Esophagus (tissue), 2 donors: ENCODE measurements at regions not wholly inside any gene's neighbourhood (a gene's known extent, or its start where the extent isn't known, plus 50 kb on each side); places are given as distances from the start of the nearest gene placed in this dataset.
"Not testable (repeated sequence)": the region's sequence is repeated elsewhere in the genome, so short reads cannot be mapped to it uniquely, and the experiment has no call there.

Experiments
- H3K27ac ChIP-seq, 2 donors: one replicate each; pipeline ENCODE4 v1.5.1; 2013; ENCODE audit warnings: low read depth in 2 of 2, mild to moderate bottlenecking in 2 of 2, inconsistent platforms in 1 of 2, low read length in 1 of 2, moderate library complexity in 1 of 2
- H3K27me3 ChIP-seq, 2 donors: one replicate each; pipeline ENCODE4 v1.6.1; 2013; ENCODE audit warnings: low read length in 2 of 2, control low read depth in 1 of 2, mild to moderate bottlenecking in 1 of 2; ENCODE audit not compliant: insufficient read depth in 2 of 2, control insufficient read depth in 1 of 2
- H3K36me3 ChIP-seq, 2 donors: one replicate each; pipeline ENCODE4 v1.6.1; 2013; ENCODE audit warnings: low read length in 1 of 2; ENCODE audit not compliant: control insufficient read depth in 2 of 2, insufficient read depth in 2 of 2
- H3K4me1 ChIP-seq, 2 donors: one replicate each; pipeline ENCODE4 v1.6.1; 2013; ENCODE audit warnings: low read length in 1 of 2; ENCODE audit not compliant: control insufficient read depth in 2 of 2, insufficient read depth in 2 of 2
- H3K4me3 ChIP-seq, 2 donors: one replicate each; pipeline ENCODE4 v1.5.1; 2013; ENCODE audit warnings: low read length in 2 of 2, mild to moderate bottlenecking in 2 of 2, low read depth in 1 of 2, moderate library complexity in 1 of 2
- H3K9me3 ChIP-seq, 2 donors: one replicate each; pipeline ENCODE4 v1.6.1; 2013; ENCODE audit warnings: mild to moderate bottlenecking in 2 of 2, low read depth in 1 of 2, low read length in 1 of 2, moderate library complexity in 1 of 2; ENCODE audit not compliant: control insufficient read depth in 2 of 2, insufficient read depth in 1 of 2
- WGBS, 2 donors: extraction: QIAGEN DNeasy Blood & Tissue Kit; methylation state at CpG; one replicate each; pipeline ENCODE4 v1.1.7; 2013; 5-methylcytosine and 5-hydroxymethylcytosine counted together
- donor health status: healthy with polysubstance abuse.
- donor health status: Bipolar disorder and iron deficiency.

- Histone ChIP-seq H3K27me3 (peaks cover 10 to 13% of the 10 kb centered on the region in 2 donors), H3K4me3 (peak overlapping the region in 1 of 2 donors; percentile 16), H3K36me3 (no peaks in the 10 kb centered on the region), H3K4me1 (peaks cover 2 to 5% of the 10 kb centered on the region in 2 donors), H3K9me3 (peaks cover 2 to 5% of the 10 kb centered on the region in 2 donors), H3K27ac (no peak overlapping the region)
- WGBS, 2 donors, result 11% methylated on average over 58 of the region's 58 CpGs
These were observed 99.5 kb downstream of the PRKAB2 start for GRCh38 chr1:147072482-147073432.

GRCh38 chr1:147071142-147071541 is 101.1 kb downstream of the PRKAB2 start:
- Histone ChIP-seq H3K4me1 (peaks cover 2 to 5% of the 10 kb centered on the region in 2 donors), H3K36me3 (no peaks in the 10 kb centered on the region), H3K9me3 (peaks cover 0 to 2% of the 10 kb centered on the region in 2 donors), H3K27ac (no peak overlapping the region), H3K4me3 (no peak overlapping the region), H3K27me3 (peaks cover 2 to 10% of the 10 kb centered on the region in 2 donors)
- WGBS, 2 donors, result 89 to 100% methylated on average over 1 of the region's 1 CpG

GRCh38 chr1:147062956-147063355 is 109.3 kb downstream of the PRKAB2 start:
- no peak overlapping the region for H3K27ac ChIP-seq
- no peaks in the 10 kb centered on the region for H3K9me3 ChIP-seq
- H3K4me3 ChIP-seq, result no peak overlapping the region
- H3K4me1 ChIP-seq, result no peaks in the 10 kb centered on the region
- no peaks in the 10 kb centered on the region for H3K36me3 ChIP-seq
- H3K27me3 ChIP-seq, result no peaks in the 10 kb centered on the region
- WGBS, 2 donors, result 63 to 84% methylated on average over 2 of the region's 2 CpGs

GRCh38 chr1:147061880-147062279 is 110.4 kb downstream of the PRKAB2 start:
- not testable (repeated sequence) for H3K9me3 ChIP-seq, H3K4me1 ChIP-seq, H3K27me3 ChIP-seq, H3K4me3 ChIP-seq, H3K27ac ChIP-seq, H3K36me3 ChIP-seq
- WGBS, 2 donors, result 89 to 93% methylated on average over 18 to 21 of the region's 21 CpGs

GRCh38 chr1:147053269-147053668 is 115.1 kb downstream of the NBPF12 start:
- H3K4me1 ChIP-seq, result no peaks in the 10 kb centered on the region
- H3K27ac ChIP-seq, result no peak overlapping the region
- H3K27me3 ChIP-seq, result peaks cover 0 to 2% of the 10 kb centered on the region in 2 donors
- WGBS, 2 donors, result 81 to 83% methylated on average over 5 of the region's 5 CpGs
- H3K9me3 ChIP-seq, result no peaks in the 10 kb centered on the region
- H3K4me3 ChIP-seq, result no peak overlapping the region
- no peaks in the 10 kb centered on the region for H3K36me3 ChIP-seq

- WGBS, 2 donors, result 83 to 87% methylated on average over 5 of the region's 5 CpGs
- Histone ChIP-seq H3K4me3 (no peak overlapping the region), H3K9me3 (no peaks in the 10 kb centered on the region), H3K27ac (no peak overlapping the region), H3K4me1 (no peaks in the 10 kb centered on the region), H3K36me3 (no peaks in the 10 kb centered on the region), H3K27me3 (peaks cover 0 to 2% of the 10 kb centered on the region in 2 donors)
These were observed 114.6 kb downstream of the NBPF12 start for GRCh38 chr1:147052677-147053076.

- Histone ChIP-seq H3K27me3 (peaks cover 0 to 2% of the 10 kb centered on the region in 2 donors), H3K9me3 (no peaks in the 10 kb centered on the region), H3K36me3 (no peaks in the 10 kb centered on the region), H3K4me3 (no peak overlapping the region), H3K27ac (no peak overlapping the region), H3K4me1 (no peaks in the 10 kb centered on the region)
- WGBS, 2 donors, result 79 to 83% methylated on average over 8 of the region's 8 CpGs
These were observed 114.0 kb downstream of the NBPF12 start for GRCh38 chr1:147052143-147052542.

- 87 to 88% methylated on average over 10 of the region's 10 CpGs for whole genome bisulfite sequencing, 2 donors
- no peak overlapping the region for H3K4me3 ChIP-seq
- peaks cover 0 to 2% of the 10 kb centered on the region in 2 donors for H3K27me3 ChIP-seq
- H3K36me3 ChIP-seq, result no peaks in the 10 kb centered on the region
- H3K9me3 ChIP-seq, result no peaks in the 10 kb centered on the region
- no peak overlapping the region for H3K27ac ChIP-seq
- H3K4me1 ChIP-seq, result no peaks in the 10 kb centered on the region
These were observed 113.0 kb downstream of the NBPF12 start for GRCh38 chr1:147051136-147051535.

GRCh38 chr1:147050654-147051053 is 112.5 kb downstream of the NBPF12 start:
- Histone ChIP-seq H3K27me3 (peaks cover 0 to 2% of the 10 kb centered on the region in 2 donors), H3K4me1 (no peaks in the 10 kb centered on the region), H3K27ac (no peak overlapping the region), H3K9me3 (no peaks in the 10 kb centered on the region), H3K4me3 (no peak overlapping the region), H3K36me3 (no peaks in the 10 kb centered on the region)
- WGBS, 2 donors, result 95 to 98% methylated on average over 25 to 31 of the region's 31 CpGs
